NAMALWA (cell line): ENCODE measurements at regions not wholly inside any gene's neighbourhood (a gene's known extent, or its start where the extent isn't known, plus 50 kb on each side); places are given as distances from the start of the nearest gene placed in this dataset.
"Not testable (repeated sequence)": the region's sequence is repeated elsewhere in the genome, so short reads cannot be mapped to it uniquely, and the experiment has no call there.

Experiments
- DNase-seq: peaks from one replicate; pipeline ENCODE4 v3.0.0-alpha.2; 2015; ENCODE audit warnings: low spot score

DNA sequence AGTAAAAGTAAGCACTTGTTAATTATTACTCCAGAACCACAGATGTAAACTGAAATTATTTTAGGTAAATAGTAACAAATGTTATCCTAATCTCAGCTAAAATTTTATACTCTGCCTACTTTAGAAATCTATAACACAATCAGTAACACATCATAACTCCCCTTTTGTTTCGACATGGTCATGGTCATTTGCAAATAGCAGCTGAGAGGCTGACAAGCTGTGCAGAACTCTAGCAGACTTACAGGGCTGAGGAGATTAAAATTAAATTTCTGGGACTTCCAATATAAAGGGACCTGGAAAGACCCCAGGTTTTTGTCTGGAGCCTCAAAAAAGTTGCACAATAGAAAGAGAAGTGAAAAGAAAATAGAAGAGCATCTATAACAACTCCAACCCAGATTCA is 88.8 kb downstream of the PRL start:
- DNase-seq, result no peak

DNA sequence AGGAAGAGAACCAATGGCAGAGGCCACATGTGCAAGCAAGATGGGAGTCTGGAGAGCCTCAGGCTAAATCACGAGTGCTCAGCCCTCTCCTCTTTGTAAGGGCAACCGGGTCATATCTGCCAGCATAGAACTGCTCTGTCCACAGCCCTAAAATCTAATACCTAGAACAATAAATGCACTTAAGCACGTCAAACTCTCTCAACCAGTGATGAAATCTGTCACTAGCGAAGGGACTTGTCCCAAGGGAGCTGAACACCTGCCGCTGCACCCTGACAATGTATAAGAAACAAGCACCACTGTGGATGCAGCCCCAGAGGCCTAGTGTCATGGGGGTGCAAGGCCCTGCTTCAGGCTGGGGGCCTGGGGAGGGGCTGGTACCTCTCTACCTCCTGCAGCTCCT is 82.5 kb downstream of the PRL start:
- DNase-seq, result peak; percentile 2

GRCh38 chr6:22215474-22215873 is 81.4 kb downstream of the PRL start:
- DNase-seq, result not testable (repeated sequence)

DNA sequence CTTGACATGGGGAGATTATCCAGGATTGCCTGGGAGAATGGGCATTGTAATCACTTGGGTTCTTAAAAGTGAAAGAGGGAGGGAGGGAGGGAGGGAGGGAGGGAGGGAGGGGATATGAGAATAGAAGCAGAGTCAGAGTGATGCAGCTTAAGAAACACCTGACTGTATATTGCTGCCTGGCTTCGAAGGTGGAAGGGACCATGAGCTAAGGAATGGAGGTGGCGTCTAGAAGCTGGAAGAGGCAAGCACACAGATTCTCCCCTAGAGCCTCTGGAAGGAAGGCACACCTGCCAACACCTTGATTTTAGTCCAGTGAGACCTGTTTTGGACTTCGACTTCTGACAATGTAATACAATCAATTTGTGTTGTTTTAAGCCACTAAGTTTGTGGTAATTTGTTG is 78.4 kb downstream of the PRL start:
- DNase-seq, result no peak

DNA sequence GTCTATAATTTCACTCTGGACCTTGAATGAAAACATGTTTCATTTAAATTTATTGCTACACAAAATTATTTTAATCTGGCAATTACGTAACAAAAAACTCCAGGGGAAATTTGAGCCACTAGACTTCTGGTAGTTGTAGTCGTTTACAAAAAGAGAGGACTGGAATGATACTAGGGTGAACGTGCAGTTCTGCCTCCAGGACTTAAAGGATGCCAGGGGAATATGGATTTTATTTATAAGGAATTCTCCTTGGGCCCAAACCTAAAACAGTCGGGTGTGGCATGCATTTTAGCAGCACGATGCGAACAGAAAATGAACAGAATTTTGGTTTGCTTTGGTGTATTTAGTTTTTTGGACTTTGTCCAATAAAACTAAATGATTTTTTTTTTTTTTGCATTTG is 76.9 kb downstream of the PRL start:
- no peak for DNase-seq

DNA sequence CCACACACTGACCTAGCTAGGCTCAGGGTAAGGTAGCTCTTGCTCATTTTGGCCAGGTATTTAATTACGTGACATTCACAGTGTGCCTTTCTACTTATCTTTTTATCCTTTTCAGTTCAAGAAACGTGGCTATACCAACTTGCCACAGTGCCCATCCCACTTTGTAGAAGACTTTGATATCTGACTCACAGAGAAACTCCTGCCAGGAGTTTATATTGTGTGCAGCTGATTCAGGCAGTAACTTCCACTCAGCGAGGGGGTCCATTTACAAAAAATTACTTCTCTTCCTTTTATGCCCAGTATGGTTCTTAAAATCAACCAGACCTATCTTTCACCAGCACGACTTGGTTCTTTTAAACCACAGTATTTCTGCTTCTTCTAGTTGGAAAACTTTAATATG is 75.6 kb downstream of the PRL start:
- no peak for DNase-seq

DNA sequence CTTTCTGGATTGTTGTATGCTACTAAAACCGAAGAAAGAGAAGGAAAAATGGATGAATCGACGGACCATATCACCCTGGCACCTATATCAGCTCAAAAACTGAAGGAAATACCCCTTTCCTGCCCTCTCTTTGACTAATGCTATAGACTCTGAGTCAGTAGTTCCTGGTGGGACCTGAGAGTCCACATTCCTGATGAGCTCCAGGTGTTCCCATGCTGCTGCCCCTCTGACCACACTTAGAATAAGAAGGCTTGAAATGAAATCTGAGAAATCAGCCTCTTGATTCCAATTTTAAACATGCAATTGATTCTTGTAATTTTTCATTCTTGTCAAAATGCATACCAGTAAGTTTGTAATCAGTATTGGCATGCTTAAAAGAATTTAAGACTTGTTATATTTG is 75.2 kb downstream of the PRL start:
- DNase-seq, result no peak

DNA sequence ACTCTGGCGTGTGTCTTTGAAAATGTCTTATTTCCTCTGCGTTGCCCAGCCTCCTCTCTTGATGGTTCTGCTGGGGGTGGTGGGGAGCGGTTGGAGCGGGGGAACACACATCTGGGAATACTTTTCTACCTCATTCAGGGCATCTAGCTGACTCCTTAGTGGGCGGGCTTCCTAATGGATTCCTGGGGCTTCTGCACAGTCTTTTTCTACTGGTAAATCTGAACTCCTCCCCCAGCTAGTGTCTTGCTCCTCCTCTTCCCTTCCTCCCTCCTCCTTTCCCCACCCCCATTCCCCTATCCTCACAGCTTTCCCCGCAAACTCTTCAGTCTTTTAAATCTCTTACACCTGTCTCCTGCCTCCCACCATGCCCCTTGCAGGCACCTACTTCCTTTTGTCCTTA is 74.4 kb downstream of the PRL start:
- no peak for DNase-seq

GRCh38 chr6:22227824-22228610 is 68.8 kb downstream of the PRL start:
- no peak for DNase-seq

DNA sequence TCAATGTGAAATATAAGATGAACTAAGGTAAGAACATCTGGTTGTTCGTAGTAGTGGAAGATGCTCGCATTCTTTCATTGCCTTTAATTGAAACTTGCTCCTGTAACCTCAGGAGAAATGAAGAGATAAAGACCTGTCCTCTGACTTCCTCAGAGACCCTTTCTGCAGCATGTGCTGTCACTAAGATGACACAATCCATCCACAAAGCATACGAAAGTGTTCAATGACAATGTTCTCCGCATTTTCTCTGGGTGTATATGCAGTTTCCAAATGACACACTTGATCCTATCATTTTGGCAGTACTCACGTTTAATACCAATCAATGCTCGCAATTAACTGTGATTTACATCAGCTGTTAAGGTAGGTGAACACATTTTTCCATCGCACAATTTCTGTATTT is 65.8 kb downstream of the PRL start:
- DNase-seq, result no peak

GRCh38 chr6:22231616-22232015 is 65.2 kb downstream of the PRL start:
- no peak for DNase-seq

DNA sequence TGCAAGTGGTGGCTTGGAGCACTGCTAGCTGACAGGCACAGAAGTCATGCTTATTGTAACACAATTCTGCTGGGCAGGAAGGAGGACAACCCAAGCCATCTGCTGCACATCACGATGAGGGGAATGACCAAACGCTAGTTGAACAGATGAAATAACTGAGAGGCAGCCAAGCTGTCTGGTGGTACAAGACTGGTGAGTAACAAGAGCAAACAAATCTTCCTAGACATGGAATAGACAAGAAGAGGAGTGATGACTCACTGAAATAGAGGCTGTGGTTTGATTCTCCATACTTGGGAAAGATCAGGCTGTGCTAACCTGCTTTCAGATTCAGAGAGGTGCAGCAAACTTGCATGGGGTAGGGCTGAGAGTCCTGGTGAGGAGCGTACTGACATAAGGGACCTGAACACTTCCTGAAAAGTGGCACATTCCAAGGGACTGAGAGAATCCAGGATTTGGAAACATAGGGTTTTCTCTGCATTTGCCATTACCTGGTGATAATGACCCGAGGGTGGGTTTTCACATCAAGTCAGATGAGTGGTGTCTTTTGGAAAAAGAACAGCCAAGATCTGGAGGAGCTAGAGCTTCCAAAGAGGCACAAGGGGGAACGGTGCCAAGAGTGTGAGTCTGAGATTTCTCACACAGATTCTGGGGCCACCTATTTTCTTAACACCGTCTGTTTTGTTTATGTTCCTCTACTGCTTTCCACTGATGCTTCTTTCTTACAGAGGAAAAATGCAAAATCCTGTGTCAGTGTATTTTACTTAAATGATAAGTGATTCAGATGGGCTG is 60.0 kb downstream of the PRL start:
- no peak for DNase-seq
